Activated B cell treated with CpG ODN at 0.5 μM for 24 hours (primary cell): ENCODE measurements at regions not wholly inside any gene's neighbourhood (a gene's known extent, or its start where the extent isn't known, plus 50 kb on each side); places are given as distances from the start of the nearest gene placed in this dataset.

ENCODE experiments used
- ATAC-seq: fragments of 200-7000 bp; cut with Tn5 transposase; one replicate; pipeline ENCODE4 v1.10.0; 2021; ENCODE audit warnings: low read depth, mild to moderate bottlenecking, moderate library complexity
- CTCF ChIA-PET: fragments of 350-600 bp; sonication (Branson Sonifier 250); formaldehyde crosslinking; loops from one replicate; lab custom pipeline; 2021; ENCODE audit warnings: antibody characterized with exemption; lab: Charles Lee
- POLR2A ChIA-PET: fragments of 350-600 bp; sonication (Branson Sonifier 250); formaldehyde crosslinking; loops from one replicate; lab custom pipeline; 2021; ENCODE audit warnings: antibody characterized with exemption; lab: Charles Lee
- DNase-seq: peaks from one replicate; pipeline ENCODE4 v3.0.0; 2022
- H3K27ac Mint-ChIP-seq: one replicate; pipeline ENCODE4 v1.8.0; 2020; ENCODE audit warnings: mixed read lengths
- H3K27me3 Mint-ChIP-seq: one replicate; pipeline ENCODE4 v1.8.0; 2021; ENCODE audit warnings: mixed read lengths
- H3K36me3 Mint-ChIP-seq: one replicate; pipeline ENCODE4 v1.8.0; 2021; ENCODE audit warnings: low read depth, mixed read lengths
- H3K4me1 Mint-ChIP-seq: one replicate; pipeline ENCODE4 v1.8.0; 2021; ENCODE audit warnings: mixed read lengths
- H3K4me3 Mint-ChIP-seq: one replicate; pipeline ENCODE4 v1.8.0; 2020; ENCODE audit warnings: mild to moderate bottlenecking, mixed read lengths
- H3K9me3 Mint-ChIP-seq: one replicate; pipeline ENCODE4 v1.8.0; 2020; ENCODE audit warnings: mixed read lengths
- intact Hi-C: fragments of 100-400 bp; cut with micrococcal nuclease; formaldehyde crosslinking; loops from one replicate; pipeline ENCODE4 v1.15.1; 2024
- TF ChIP-seq, protein P1 (sequence below): fragments of 200-600 bp; IDR thresholded peaks from one replicate; pipeline ENCODE4 v1.8.0; 2022; ENCODE audit warnings: antibody characterized with exemption, mild to moderate bottlenecking

DNA sequence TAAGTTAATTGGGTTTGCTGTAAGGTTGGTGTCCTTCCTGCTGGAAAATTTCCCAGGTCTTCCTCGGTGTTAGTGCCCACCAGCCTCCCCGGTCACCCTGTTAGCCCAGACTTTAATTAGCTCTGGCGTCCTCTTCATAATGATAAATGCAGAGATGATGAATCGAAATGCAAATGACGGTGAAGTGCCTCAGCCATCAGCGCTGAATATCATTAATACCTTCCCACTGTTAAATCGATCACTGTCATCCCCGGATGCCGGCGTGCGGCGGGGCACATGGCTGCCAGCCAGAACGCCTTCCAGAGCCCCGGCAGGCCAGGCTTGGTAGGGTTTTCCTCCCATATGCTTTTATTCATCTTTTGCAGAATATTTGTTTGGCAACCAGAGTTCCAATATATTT lies 204.5 kb downstream of the IRX2 start:
- intact Hi-C loops, result no loop called here
- no peak overlapping the region for H3K4me3 Mint-ChIP-seq
- no peaks in the 10 kb centered on the region for H3K27me3 Mint-ChIP-seq
- ChIA-PET CTCF (no interaction called here), POLR2A (no interaction called here)
- no peaks in the 10 kb centered on the region for H3K4me1 Mint-ChIP-seq
- peaks cover 10% of the 10 kb centered on the region for H3K9me3 Mint-ChIP-seq
- ATAC-seq (no peak), DNase-seq (no peak)
- TF ChIP-seq, protein P1, sequence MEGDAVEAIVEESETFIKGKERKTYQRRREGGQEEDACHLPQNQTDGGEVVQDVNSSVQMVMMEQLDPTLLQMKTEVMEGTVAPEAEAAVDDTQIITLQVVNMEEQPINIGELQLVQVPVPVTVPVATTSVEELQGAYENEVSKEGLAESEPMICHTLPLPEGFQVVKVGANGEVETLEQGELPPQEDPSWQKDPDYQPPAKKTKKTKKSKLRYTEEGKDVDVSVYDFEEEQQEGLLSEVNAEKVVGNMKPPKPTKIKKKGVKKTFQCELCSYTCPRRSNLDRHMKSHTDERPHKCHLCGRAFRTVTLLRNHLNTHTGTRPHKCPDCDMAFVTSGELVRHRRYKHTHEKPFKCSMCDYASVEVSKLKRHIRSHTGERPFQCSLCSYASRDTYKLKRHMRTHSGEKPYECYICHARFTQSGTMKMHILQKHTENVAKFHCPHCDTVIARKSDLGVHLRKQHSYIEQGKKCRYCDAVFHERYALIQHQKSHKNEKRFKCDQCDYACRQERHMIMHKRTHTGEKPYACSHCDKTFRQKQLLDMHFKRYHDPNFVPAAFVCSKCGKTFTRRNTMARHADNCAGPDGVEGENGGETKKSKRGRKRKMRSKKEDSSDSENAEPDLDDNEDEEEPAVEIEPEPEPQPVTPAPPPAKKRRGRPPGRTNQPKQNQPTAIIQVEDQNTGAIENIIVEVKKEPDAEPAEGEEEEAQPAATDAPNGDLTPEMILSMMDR, result no peak
- no peaks in the 10 kb centered on the region for H3K36me3 Mint-ChIP-seq
- no peak overlapping the region for H3K27ac Mint-ChIP-seq

DNA sequence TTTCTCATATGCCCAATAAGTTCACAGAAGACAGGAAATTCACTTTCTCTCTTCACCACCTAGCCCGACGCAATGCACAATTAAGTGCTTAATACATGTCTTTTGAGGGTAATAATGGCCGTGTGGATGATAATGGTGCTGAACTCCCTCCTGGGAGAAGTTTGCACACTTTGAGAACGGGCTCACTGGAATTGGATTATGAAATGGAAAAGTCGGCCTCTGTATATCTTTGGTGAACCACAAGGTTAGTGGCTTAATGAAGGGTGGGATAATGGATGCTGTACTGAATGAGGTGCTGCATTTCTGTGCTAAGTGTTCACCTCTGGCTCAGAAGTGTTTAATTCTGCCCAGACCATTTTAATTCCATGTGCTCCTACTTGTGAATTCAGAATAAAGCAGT lies 207.5 kb downstream of the IRX2 start:
- no peak overlapping the region for H3K4me3 Mint-ChIP-seq
- ATAC-seq (no peak), DNase-seq (no peak)

DNA sequence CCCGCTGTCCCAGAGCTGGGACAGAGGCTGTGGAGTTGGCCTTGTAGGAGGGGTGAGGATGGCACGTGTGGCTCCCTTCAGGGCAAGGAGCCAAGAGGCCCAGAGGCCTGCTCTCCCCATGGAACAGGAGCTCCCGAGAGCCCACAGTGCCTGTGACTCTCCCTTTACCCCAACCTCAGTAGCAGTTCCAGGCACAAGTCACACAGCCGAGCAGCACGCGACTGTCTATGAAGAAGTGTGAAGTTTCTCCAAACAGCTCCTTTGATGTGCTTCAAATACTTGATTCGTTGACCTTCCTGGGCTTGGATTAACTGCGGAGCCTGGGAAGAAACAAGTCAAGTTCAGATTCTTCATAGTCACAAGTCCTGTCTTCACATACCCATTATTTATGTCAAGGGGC lies 208.7 kb downstream of the IRX2 start:
- intact Hi-C loops, result no loop called here
- Mint-ChIP-seq H3K27ac (no peak overlapping the region), H3K36me3 (no peaks in the 10 kb centered on the region), H3K4me1 (no peaks in the 10 kb centered on the region), H3K9me3 (peaks cover 9% of the 10 kb centered on the region), H3K4me3 (no peak overlapping the region), H3K27me3 (no peaks in the 10 kb centered on the region)
- ChIA-PET POLR2A (no interaction called here), CTCF (no interaction called here)
- TF ChIP-seq, protein P1, result no peak
- ATAC-seq, result no peak
- no peak for DNase-seq

More for the DNA sequence above, 207.5 kb downstream of the IRX2 start:
- Mint-ChIP-seq H3K4me1 (no peaks in the 10 kb centered on the region), H3K36me3 (no peaks in the 10 kb centered on the region), H3K27ac (no peak overlapping the region), H3K27me3 (no peaks in the 10 kb centered on the region), H3K9me3 (peaks cover 14% of the 10 kb centered on the region)
- intact Hi-C loops, result no loop called here
- ChIA-PET POLR2A (no interaction called here), CTCF (no interaction called here)
- TF ChIP-seq, protein P1, result no peak

DNA sequence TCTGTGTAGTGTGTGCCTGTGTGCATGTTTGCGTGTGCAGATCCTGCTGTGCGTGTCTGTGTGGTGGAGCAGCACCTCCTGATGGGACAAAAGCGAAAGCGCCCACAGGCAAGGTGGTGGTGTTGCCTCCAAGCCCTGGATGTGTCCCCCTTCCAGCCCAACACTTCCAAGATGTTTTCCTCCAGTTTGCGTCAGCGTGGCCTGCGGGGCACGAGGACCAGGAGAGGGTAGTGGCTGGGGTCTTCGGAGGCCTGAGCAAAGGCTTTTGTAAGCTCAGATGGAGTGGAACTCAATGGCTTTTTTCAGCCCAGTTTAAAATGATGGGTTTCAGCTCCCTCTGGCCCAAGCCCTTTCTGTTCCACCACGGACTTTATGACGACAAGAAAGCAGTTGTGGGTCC lies 209.5 kb downstream of the IRX2 start:
- H3K36me3 Mint-ChIP-seq, result no peaks in the 10 kb centered on the region
- H3K4me1 Mint-ChIP-seq, result no peaks in the 10 kb centered on the region
- ChIA-PET CTCF (no interaction called here), POLR2A (no interaction called here)
- H3K27ac Mint-ChIP-seq, result no peak overlapping the region
- intact Hi-C loops, result no loop called here
- H3K27me3 Mint-ChIP-seq, result no peaks in the 10 kb centered on the region
- H3K4me3 Mint-ChIP-seq, result no peak overlapping the region
- H3K9me3 Mint-ChIP-seq, result peaks cover 8% of the 10 kb centered on the region
- ATAC-seq (no peak), DNase-seq (no peak)
- TF ChIP-seq, protein P1, result no peak

DNA sequence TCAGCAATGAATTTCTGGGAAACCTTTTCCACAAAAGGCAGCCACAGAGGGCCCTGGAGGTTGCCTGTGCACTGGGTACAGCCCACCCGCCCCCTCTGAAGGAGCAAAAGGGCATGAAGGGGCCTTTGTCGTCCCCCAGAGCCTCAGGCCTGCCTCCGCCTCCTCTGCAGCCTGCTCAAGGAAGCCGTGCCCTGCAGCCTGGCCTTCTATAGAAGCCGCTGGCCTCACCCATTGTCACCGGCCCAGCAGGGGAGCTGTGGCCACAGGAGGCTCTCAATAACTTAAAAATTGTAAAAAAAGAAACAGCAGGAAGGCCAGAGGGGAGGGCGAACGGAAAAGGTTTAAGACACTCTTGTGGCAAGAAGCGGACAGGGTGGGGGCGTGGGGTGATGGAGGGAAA lies 213.3 kb downstream of the IRX2 start:
- no peaks in the 10 kb centered on the region for H3K27me3 Mint-ChIP-seq
- H3K9me3 Mint-ChIP-seq, result peaks cover 5% of the 10 kb centered on the region
- H3K27ac Mint-ChIP-seq, result no peak overlapping the region
- no peaks in the 10 kb centered on the region for H3K4me1 Mint-ChIP-seq
- ATAC-seq (no peak), DNase-seq (no peak)
- TF ChIP-seq, protein P1, result no peak
- intact Hi-C loops, result no loop called here
- no peaks in the 10 kb centered on the region for H3K36me3 Mint-ChIP-seq
- no peak overlapping the region for H3K4me3 Mint-ChIP-seq
- ChIA-PET CTCF (no interaction called here), POLR2A (no interaction called here)
